ENCODE measurements at regions not wholly inside any gene's neighbourhood (a gene's known extent, or its start where the extent isn't known, plus 50 kb on each side); places are given as distances from the start of the nearest gene placed in this dataset.
"Not testable (repeated sequence)": the region's sequence is repeated elsewhere in the genome, so short reads cannot be mapped to it uniquely, and the experiment has no call there.

- DNase-seq (ENCODE audit: low spot score) = no peak
Observed at GRCh38 chr2:196279541-196279940, 108.2 kb upstream of the STK17B start.

DNA sequence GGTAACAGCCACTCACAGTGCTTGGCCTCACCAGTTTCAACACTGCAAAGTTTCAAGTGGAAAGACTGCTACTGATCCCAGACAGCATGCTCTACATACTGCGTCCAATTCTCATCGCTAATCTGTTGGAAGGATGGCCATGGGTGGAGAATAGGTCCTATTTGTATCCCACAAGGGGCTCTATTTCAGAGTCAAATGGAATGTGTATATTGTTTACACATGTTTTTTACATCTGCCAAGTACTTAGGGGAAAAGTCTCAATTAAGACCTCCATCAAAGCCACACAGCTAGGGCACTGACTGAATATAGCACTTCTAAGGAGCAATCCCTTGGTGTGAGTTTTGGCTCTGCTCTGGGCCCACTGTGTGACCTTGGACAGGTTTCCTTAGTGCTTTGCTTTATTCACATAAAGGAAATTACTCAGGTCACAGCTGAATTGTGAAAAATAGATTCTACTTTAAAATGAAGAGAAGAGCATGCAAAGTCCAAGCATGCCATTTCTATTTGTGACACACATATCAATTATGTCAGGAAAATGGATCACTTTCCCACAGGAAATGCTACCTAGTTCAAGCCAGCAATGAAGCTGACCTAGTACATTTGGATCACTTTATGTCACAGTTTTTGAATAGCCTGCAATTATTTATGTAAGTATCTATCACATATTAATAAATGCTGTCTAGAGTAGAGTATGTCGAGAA, 112.9 kb upstream of the STK17B start:
- DNase-seq (ENCODE audit: low spot score) = no peak

DNA sequence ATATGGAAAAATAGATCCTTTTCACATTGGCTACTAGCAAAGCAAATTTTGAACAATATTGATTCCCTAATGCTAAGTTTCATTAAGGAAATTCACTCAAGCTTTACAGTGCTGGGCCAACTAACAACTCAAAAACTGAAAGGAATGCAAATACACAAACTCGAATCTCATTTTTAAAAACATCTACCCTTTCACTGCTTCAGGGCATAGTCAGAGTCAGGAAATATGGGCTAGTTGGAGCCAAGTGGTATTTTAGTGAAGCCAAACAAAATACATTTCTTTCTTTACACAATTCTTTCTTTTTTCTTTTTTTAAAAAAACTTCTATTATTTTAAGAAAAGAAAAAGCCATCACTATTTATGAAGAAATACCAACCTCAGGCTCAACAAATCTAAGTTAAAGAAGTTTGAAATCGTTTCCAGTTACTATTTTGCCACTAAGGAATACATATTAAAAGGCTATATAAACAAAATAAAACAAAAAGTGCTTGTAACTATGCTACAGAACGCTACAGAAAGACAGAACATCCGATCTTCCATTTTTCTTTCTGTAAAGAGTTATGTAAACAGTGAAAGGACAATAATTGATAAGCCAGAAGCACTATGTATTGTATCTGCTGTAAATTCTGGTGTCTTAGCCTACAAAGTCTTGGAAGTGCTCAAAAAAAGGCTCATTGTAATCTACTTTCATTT, 113.6 kb upstream of the STK17B start:
- DNase-seq (ENCODE audit: low spot score) = no peak

- DNase-seq (ENCODE audit: low spot score) = no peak
Observed at GRCh38 chr2:196286821-196287220, 115.4 kb upstream of the STK17B start.

DNA sequence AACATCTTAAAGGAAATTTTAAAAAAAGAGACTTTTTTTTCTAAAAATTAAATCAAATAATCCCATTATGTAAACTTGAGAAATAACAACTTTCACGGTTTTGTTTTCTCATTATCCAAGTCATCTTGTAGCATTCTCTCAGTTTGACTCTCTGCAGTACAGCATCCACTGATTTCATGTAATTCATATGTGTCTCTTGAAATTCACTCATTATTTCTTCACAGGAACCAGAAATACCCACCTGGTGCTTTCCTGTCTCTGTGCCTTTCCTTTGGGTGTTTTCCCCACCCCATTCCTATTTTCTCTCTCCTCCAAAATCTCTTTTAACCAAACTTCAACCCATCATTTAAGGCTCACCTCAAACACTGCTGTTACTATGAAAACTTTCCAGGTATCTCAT, 116.1 kb upstream of the STK17B start:
- no peak for DNase-seq (ENCODE audit: low spot score)

GRCh38 chr2:196288006-196288538, 116.7 kb upstream of the STK17B start:
- no peak for DNase-seq (ENCODE audit: low spot score)

DNA sequence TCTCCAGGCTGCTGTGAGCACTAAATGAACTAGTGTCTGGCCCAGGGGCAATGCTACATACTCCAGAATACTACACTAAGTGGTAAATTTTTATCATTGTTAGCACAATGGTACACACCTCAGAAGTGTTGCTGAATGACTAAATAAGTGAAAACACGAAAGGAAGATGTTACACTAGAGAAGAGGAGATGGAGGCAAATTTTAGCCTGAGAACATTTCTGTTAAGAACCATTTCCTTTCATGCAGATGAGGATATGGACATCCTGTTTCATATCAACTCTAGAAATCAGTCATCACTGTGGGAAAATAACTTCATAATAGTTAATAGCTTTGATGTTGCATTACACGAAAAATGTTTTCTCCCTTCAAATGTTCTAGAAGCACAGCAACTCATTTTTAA, 117.6 kb upstream of the STK17B start:
- no peak for DNase-seq (ENCODE audit: low spot score)

GRCh38 chr2:196290136-196290535, 118.8 kb upstream of the STK17B start:
- no peak for DNase-seq (ENCODE audit: low spot score)

GRCh38 chr2:196290569-196290968, 119.2 kb upstream of the STK17B start:
- DNase-seq (ENCODE audit: low spot score) = no peak

- no peak for DNase-seq (ENCODE audit: low spot score)
Observed at GRCh38 chr2:196291426-196291825, 120.0 kb upstream of the STK17B start.

GRCh38 chr2:196291873-196292800, 120.8 kb upstream of the STK17B start:
- no peak for DNase-seq (ENCODE audit: low spot score)

DNA sequence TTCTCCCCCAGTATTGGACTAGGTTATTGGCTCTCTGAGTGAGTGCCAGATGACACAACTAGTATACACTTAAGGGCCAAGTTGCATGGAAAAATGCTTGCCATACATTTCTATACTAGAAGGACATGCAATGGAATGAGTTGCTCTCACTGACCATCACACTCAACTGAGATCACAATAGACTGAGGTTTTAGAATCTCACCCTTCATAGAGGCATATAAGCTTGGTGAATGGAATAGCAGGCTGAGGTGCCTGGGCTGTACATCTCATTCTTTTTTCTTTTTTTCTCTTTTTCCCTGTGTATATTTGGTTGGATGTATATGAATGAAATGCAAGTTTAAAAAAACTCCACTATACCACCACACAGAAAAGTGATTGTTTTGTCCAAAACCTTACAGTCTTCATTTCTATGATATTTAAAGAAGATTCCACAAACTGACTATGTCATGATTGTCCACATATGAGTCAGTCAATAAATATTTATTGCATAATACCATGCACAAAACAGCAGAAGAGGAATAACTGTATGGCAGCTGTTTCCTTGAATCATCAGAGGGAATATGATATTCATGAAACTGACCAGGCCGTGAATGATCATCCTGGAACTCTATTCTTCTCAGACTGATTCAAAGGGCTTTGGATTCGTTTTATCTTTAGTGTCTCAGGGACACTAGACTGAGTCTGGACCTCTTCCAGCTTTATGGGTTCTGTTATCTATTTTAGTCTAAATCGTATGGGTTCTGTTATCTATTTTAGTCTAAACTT, 122.6 kb upstream of the STK17B start:
- DNase-seq (ENCODE audit: low spot score) = peak; percentile 85

DNA sequence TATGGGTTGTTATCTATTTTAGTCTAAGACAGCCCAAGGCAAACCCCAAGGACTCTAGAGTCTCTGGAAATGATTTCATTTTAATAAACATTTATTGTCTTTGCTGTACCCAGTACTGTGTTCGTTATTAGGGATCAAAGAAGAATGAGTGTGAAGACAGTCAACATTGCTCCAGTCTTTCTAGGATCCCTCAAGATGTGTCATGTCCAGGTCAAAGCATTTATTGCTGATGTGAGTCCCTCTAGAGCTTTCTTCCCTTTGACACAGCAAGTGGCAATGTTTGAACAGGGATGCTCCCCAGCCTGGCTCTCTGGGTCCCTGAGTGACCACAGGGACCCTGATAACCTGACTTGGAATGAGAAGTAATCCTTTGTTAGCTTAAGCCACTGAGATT, 123.1 kb upstream of the STK17B start:
- DNase-seq (ENCODE audit: low spot score) = no peak

DNA sequence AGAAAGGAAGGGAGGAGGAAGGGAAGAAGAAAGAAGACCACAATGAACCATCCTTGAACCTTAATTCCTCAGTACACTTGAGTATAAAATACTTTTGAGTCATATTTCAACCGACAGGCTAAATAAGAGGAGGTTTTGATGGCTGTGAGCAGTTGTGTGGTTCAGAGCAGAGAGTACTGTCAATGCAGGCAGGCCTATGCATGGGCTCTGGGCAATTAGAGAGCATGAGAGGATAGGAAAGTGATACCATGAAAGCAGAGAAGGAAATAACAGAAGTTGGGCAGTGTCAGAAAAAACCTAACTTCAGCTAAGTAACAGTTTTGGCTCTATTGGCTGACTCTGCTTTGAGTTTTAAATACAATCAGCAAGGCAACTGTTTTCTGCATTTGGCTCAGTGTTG, 123.6 kb upstream of the STK17B start:
- no peak for DNase-seq (ENCODE audit: low spot score)

GRCh38 chr2:196298106-196298723, 126.8 kb upstream of the STK17B start:
- DNase-seq (ENCODE audit: low spot score) = not testable (repeated sequence)

GRCh38 chr2:196307775-196308305, 136.5 kb upstream of the STK17B start:
- no peak for DNase-seq (ENCODE audit: low spot score)

DNA sequence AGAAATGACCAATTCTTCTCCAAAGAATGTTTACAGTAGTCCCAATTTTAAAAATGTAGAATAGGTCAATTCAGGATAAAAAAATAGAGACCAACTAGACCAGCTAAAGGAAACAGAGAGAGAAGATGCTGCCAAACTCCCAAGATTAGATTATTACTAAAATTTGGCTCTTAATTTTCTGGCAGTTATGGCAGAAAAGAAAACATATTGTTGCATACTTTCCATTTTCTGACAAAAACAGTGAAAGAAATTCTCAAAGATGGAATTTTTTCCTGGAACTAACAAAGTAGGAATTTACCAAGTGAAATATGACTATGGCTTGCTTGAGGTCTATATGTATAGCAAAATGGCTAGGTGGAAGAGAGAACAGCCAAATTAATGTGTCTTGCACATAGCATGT, 138.3 kb upstream of the STK17B start:
- no peak for DNase-seq (ENCODE audit: low spot score)

DNA sequence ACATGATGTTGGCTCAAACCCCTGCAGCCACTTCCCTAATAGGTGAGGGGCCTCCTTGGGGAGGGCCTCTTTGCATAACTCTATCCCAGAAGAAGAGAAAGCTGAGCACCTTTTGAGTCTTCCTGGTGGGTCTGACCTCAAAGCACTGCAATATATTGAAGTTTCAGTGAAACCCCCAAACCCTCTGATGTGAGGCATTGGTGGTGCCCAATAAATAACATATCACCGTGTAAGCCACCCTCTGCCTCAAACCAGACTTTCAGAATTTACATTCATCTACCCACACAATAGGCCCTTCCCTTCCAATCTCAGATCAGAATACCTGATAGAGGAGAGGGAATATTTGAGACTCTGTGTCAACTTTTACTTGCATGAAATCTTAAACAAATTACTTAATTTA, 142.8 kb upstream of the STK17B start:
- DNase-seq (ENCODE audit: low spot score) = no peak

- no peak for DNase-seq (ENCODE audit: low spot score)
Observed at GRCh38 chr2:196314780-196315179, 143.4 kb upstream of the STK17B start.

DNA sequence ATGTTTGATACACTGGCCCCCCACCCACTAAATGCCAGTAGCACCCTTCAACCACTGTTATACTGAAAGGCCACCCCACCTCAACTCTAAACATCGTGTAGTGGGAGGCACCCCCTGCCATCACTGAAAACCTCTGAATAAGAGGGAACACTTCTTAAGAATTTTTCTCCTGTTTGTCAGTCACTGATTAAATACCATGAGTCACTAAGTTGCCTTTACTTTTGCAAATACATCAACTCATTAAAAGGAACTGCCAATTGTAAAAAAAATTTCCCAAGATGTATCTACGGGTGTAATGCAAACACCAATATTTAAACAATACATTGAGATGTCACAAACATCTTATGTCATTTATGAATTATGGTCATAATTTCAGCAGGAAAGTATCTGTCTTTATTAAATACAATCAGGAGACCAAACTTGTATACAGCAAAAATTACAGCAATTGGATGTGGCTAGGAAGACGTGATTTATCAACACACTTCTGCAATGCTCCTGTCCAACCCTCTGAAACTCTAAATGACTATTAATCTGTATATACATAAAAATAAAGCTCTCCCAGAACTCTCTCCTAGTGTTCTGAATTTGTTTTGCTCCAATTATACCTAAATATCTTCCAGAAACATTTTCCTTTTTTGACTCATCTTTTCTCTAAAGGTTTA, 144.1 kb upstream of the STK17B start:
- no peak for DNase-seq (ENCODE audit: low spot score)

GRCh38 chr2:196316050-196316430, 144.7 kb upstream of the STK17B start:
- DNase-seq (ENCODE audit: low spot score) = no peak
